K562 (cell line): ENCODE measurements at regions not wholly inside any gene's neighbourhood (a gene's known extent, or its start where the extent isn't known, plus 50 kb on each side); places are given as distances from the start of the nearest gene placed in this dataset.

Experiments
- ATAC-seq: fragments of 200-7000 bp; cut with Tn5 transposase; 3 replicates; pipeline ENCODE4 v1.9.1; 2020; ENCODE audit warnings: moderate library complexity
- BruUV-seq: library from RNA; stranded (reverse); fragments of 400-500 nt; replicated peaks from 2 replicates; lab custom pipeline; 2021; lab: Mats Ljungman, UMichigan
- CTCF ChIA-PET: fragments of 300-600 bp; formaldehyde crosslinking; extraction: SDS; loops from one replicate; lab custom pipeline; 2021; ENCODE audit warnings: low intra/inter-chr PET ratio; lab: Yijun Ruan, JAX
- POLR2A ChIA-PET: fragments of 300-600, 350-650 bp; sonication (Branson Sonifier 250); formaldehyde crosslinking; extraction: SDS; loops from one replicate; lab custom pipeline; 2021; ENCODE audit warnings: antibody characterized with exemption, inconsistent platforms; lab: Yijun Ruan, JAX
- DNase-seq, 4 experiments: peaks; one replicate each; pipeline versions ENCODE4 v3.0.0 to v3.0.0-alpha.2; 2011 to 2018; ENCODE audit warnings: low spot score in 3 of 4, mixed read lengths in 3 of 4; ENCODE audit errors: extremely low read depth in 1 of 4
- FAIRE-seq: peaks from 2 replicates; lab custom pipeline; 2011; peaks lifted over from hg19 to GRCh38; lab: Jason Lieb, UNC
- H2AFZ ChIP-seq: 2 replicates; pipeline ENCODE4 v1.6.0; 2011; ENCODE audit warnings: low read depth, low read length, control low read depth, inconsistent platforms
- H3K27ac ChIP-seq: fragments of 200-600 bp; 3 replicates; pipeline ENCODE4 v1.8.0; 2011; ENCODE audit warnings: low read depth, mild to moderate bottlenecking, control low read depth, inconsistent platforms, low read length, moderate library complexity, mixed read lengths; ENCODE audit errors: extremely low read depth
- H3K27me3 ChIP-seq, 2 experiments: fragments of 300-600 bp in 1 of 2; 2 replicates in 1 of 2; 3 replicates in 1 of 2; pipeline versions ENCODE4 v1.6.0 to v1.8.0; 2011; ENCODE audit warnings: inconsistent platforms in 2 of 2, low read length in 2 of 2, mild to moderate bottlenecking in 1 of 2, mixed read lengths in 1 of 2, moderate library complexity in 1 of 2; ENCODE audit not compliant: control insufficient read depth in 2 of 2, insufficient read depth in 2 of 2
- H3K36me3 ChIP-seq: fragments of 300-600 bp; 3 replicates; pipeline ENCODE4 v1.8.0; 2011; ENCODE audit warnings: mild to moderate bottlenecking, low read length, inconsistent platforms; ENCODE audit not compliant: control insufficient read depth, insufficient read depth
- H3K4me1 ChIP-seq, 2 experiments: fragments of 200-600 bp in 1 of 2; replicated peaks in 1 of 2; 2 replicates in 1 of 2; 3 replicates in 1 of 2; pipeline versions ENCODE4 v1.5.1 to v1.8.0; 2011; ENCODE audit warnings: inconsistent platforms in 2 of 2, low read length in 2 of 2, mild to moderate bottlenecking in 1 of 2, mixed read lengths in 1 of 2, moderate library complexity in 1 of 2; ENCODE audit not compliant: control insufficient read depth in 2 of 2, insufficient read depth in 2 of 2
- H3K4me2 ChIP-seq: 2 replicates; pipeline ENCODE4 v1.6.1; 2011; ENCODE audit warnings: low read length, control low read depth, inconsistent platforms, mixed read lengths; ENCODE audit not compliant: insufficient read depth
- H3K4me3 ChIP-seq: fragments of 200-600 bp; sonication (generic), shearing (Covaris generic); 2 replicates; pipeline ENCODE4 v1.5.1; 2016; ENCODE audit warnings: control low read depth, inconsistent platforms
- H3K79me2 ChIP-seq: fragments of 200-600 bp; 3 replicates; pipeline ENCODE4 v1.8.0; 2011; ENCODE audit warnings: low read length, inconsistent platforms; ENCODE audit not compliant: control insufficient read depth, insufficient read depth
- H3K9ac ChIP-seq, 2 experiments: 2 replicates each; pipeline versions ENCODE4 v1.6.0 to v1.6.1; 2011; ENCODE audit warnings: low read depth in 2 of 2, low read length in 2 of 2, control low read depth in 1 of 2, inconsistent platforms in 1 of 2, mild to moderate bottlenecking in 1 of 2, mixed read lengths in 1 of 2; ENCODE audit not compliant: insufficient read depth in 1 of 2
- H3K9me1 ChIP-seq: one replicate; pipeline ENCODE4 v1.6.0; 2011; ENCODE audit warnings: inconsistent platforms, mild to moderate bottlenecking, low read length, moderate library complexity; ENCODE audit not compliant: control insufficient read depth, insufficient read depth
- H3K9me3 ChIP-seq: replicated peaks from 2 replicates; pipeline ENCODE4 v1.5.1; 2011; ENCODE audit warnings: low read depth, low read length, inconsistent platforms; ENCODE audit not compliant: control insufficient read depth, insufficient read depth
- H4K20me1 ChIP-seq: replicated peaks from 2 replicates; pipeline ENCODE4 v1.6.1; 2011; ENCODE audit warnings: low read length, inconsistent platforms, mixed read lengths; ENCODE audit not compliant: control insufficient read depth, insufficient read depth
- ATF7 ChIP-seq: fragments of 450-650 bp; IDR thresholded peaks from 2 replicates; pipeline ENCODE4 v1.7.1; 2014; ENCODE audit warnings: mild to moderate bottlenecking, moderate library complexity
- CTCFL ChIP-seq: IDR thresholded peaks from 2 replicates; pipeline ENCODE4 v1.6.1; 2011; ENCODE audit warnings: borderline replicate concordance, low read depth, mild to moderate bottlenecking, moderate library complexity, low read length; ENCODE audit not compliant: insufficient read depth, poor library complexity, severe bottlenecking
- DMBX1 ChIP-seq: fragments of 250-450 bp; sonication (Bioruptor Pico); IDR thresholded peaks from 2 replicates; pipeline ENCODE4 v1.8.0; 2022; ENCODE audit warnings: inconsistent platforms, mild to moderate bottlenecking, moderate library complexity, borderline replicate concordance
- HEY1 ChIP-seq: fragments of 250-450 bp; sonication (Bioruptor Pico); IDR thresholded peaks from 2 replicates; pipeline ENCODE4 v1.5.0; 2020; ENCODE audit warnings: mild to moderate bottlenecking, moderate library complexity, borderline replicate concordance
- MCM3 ChIP-seq: fragments of 450-650 bp; IDR thresholded peaks from 2 replicates; pipeline ENCODE4 v1.6.1; 2016
- NFE2 ChIP-seq: IDR thresholded peaks from 2 replicates; pipeline ENCODE4 v1.6.1; 2014; ENCODE audit warnings: antibody characterized with exemption, low read depth
- PHB ChIP-seq: fragments of 250-450 bp; sonication (Bioruptor Pico); IDR thresholded peaks from 2 replicates; pipeline ENCODE4 v1.5.0; 2021
- POLR2B ChIP-seq: fragments of 450-650 bp; IDR thresholded peaks from 2 replicates; pipeline ENCODE4 v1.6.1; 2018; ENCODE audit warnings: low read depth; ENCODE audit not compliant: partially characterized antibody
- POLR3G ChIP-seq: IDR thresholded peaks from 2 replicates; pipeline ENCODE4 v1.6.1; 2011; ENCODE audit not compliant: insufficient read length, insufficient replicate concordance; ENCODE audit errors: extremely low read depth
- RFX5 ChIP-seq: IDR thresholded peaks from 2 replicates; pipeline ENCODE4 v1.6.1; 2011; ENCODE audit warnings: low read depth, mild to moderate bottlenecking, improper control_type of control experiment, low read length
- RNF2 ChIP-seq: sonication (generic); IDR thresholded peaks from 2 replicates; pipeline ENCODE4 v1.6.1; 2016
- TBL1XR1 ChIP-seq, 2 experiments: IDR thresholded peaks; 2 replicates each; pipeline ENCODE4 v1.6.1; 2012; ENCODE audit warnings: improper control_type of control experiment in 2 of 2, low read length in 2 of 2, mild to moderate bottlenecking in 1 of 2
- TGIF2 ChIP-seq: sonication (generic); formaldehyde crosslinking; IDR thresholded peaks from 2 replicates; pipeline ENCODE4 v1.8.1; 2022; ENCODE audit warnings: mild to moderate bottlenecking, missing genetic modification reagents, moderate library complexity
- ZNF146 ChIP-seq: IDR thresholded peaks from one replicate; pipeline ENCODE4 v1.6.1; 2018; ENCODE audit warnings: missing compliant biosample characterization; ENCODE audit not compliant: unreplicated experiment
- ZNF239 ChIP-seq: fragments of 250-450 bp; sonication (Bioruptor Pico); IDR thresholded peaks from 2 replicates; pipeline ENCODE4 v1.4.0; 2020; ENCODE audit warnings: mild to moderate bottlenecking
- ZNF436 ChIP-seq: fragments of 250-450, 450-650 bp; sonication (Bioruptor Pico); formaldehyde crosslinking; IDR thresholded peaks from 2 replicates; pipeline ENCODE4 v1.7.0; 2020; ENCODE audit warnings: mild to moderate bottlenecking
- ZNF639 ChIP-seq, 2 experiments: fragments of 200-800 bp in 1 of 2; sonication (Bioruptor generic) in 1 of 2; sonication (generic) in 1 of 2; formaldehyde crosslinking in 1 of 2; IDR thresholded peaks in 1 of 2; conservative IDR thresholded peaks in 1 of 2; 2 replicates each; pipeline versions ENCODE4 v1.5.0 to v1.6.1; 2016 to 2020; ENCODE audit warnings: missing compliant biosample characterization in 1 of 2, missing genetic modification characterization in 1 of 2, missing genetic modification reagents in 1 of 2
- in situ Hi-C: fragments of 300-500 bp; cut with MboI; formaldehyde crosslinking; loops from 4 replicates; pipeline ENCODE4 v1.15.0; 2018; ENCODE audit warnings: inconsistent platforms, mixed read lengths
- intact Hi-C: fragments of 100-400 bp; cut with micrococcal nuclease; formaldehyde crosslinking; loops from 2 replicates; pipeline ENCODE4 v1.14.2; 2022

- intact Hi-C loops: no loop called here
- ATAC-seq (no peak), FAIRE-seq (no peak), DNase-seq (no peak)
- no TSS peak for BruUV-seq
- Histone ChIP-seq H3K27ac (no peak overlapping the region), H2AFZ (no peak overlapping the region), H3K79me2 (no peaks in the 10 kb centered on the region), H3K36me3 (no peaks in the 10 kb centered on the region), H4K20me1 (no peaks in the 10 kb centered on the region), H3K4me2 (no peak overlapping the region), H3K9me1 (no peaks in the 10 kb centered on the region), H3K27me3 (no peaks in the 10 kb centered on the region), H3K9me3 (no peaks in the 10 kb centered on the region), H3K4me3 (no peak overlapping the region), H3K4me1 (no peaks in the 10 kb centered on the region), H3K9ac (no peak overlapping the region)
- TF ChIP-seq TGIF2 (CRISPR knock-in tag): no peak
- TF ChIP-seq MCM3: no peak
- TF ChIP-seq RNF2: no peak
- no peak for TF ChIP-seq TBL1XR1 (IDR thresholded peaks at IDR 0.05; ENCODE audit: low read length in 2 of 2)
- no peak for TF ChIP-seq ZNF146 (CRISPR knock-in tag)
- no peak for TF ChIP-seq ATF7
- TF ChIP-seq RFX5: no peak
- no peak for TF ChIP-seq ZNF436
- no peak for TF ChIP-seq POLR2B
- no peak for TF ChIP-seq HEY1 (CRISPR knock-in tag)
- no peak for TF ChIP-seq ZNF239 (CRISPR knock-in tag)
- no peak for TF ChIP-seq NFE2
- no peak for TF ChIP-seq PHB (CRISPR knock-in tag)
- no peak for TF ChIP-seq DMBX1 (CRISPR knock-in tag)
- TF ChIP-seq POLR3G: no peak
- TF ChIP-seq CTCFL: no peak
- no peak for TF ChIP-seq ZNF639 (CRISPR knock-in tag; conservative IDR thresholded peaks at IDR 0.05 in 1 of 2, IDR thresholded peaks at IDR 0.05 in 1 of 2)
- ChIA-PET POLR2A (no interaction called here), CTCF (no interaction called here)
- in situ Hi-C loops: no loop called here
Measured at GRCh38 chr20:7090001-7090400, 322.5 kb downstream of the BMP2 start.
